Esophagus muscularis mucosa (tissue), 4 donors: ENCODE measurements at regions not wholly inside any gene's neighbourhood (a gene's known extent, or its start where the extent isn't known, plus 50 kb on each side); places are given as distances from the start of the nearest gene placed in this dataset.

Source experiments
- DNase-seq: peaks from one replicate; pipeline ENCODE4 v3.0.0-alpha.2; 2017; ENCODE audit errors: extremely low spot score
- H3K27ac ChIP-seq, 4 donors: fragments of 200-600 bp; sonication (generic); replicated peaks in 1 of 4; 1 replicate in 3 of 4; 2 replicates in 1 of 4; pipeline ENCODE4 v1.5.1; 2016 to 2019; ENCODE audit warnings: mild to moderate bottlenecking in 1 of 4
- H3K27me3 ChIP-seq, 4 donors: fragments of 200-600 bp; sonication (generic); one replicate each; pipeline versions ENCODE4 v1.5.1 to v1.6.0; 2016 to 2019
- H3K36me3 ChIP-seq, 4 donors: fragments of 200-600 bp; sonication (generic); one replicate each; pipeline ENCODE4 v1.5.1; 2016 to 2019
- H3K4me1 ChIP-seq, 4 donors: fragments of 200-600 bp; sonication (generic); one replicate each; pipeline ENCODE4 v1.5.1; 2016 to 2019
- H3K4me3 ChIP-seq, 4 donors: fragments of 200-600 bp; sonication (generic); 1 replicate in 2 of 4; 2 replicates in 2 of 4; pipeline ENCODE4 v1.5.1; 2016 to 2019; ENCODE audit warnings: mild to moderate bottlenecking in 4 of 4, moderate library complexity in 1 of 4
- H3K9me3 ChIP-seq, 4 donors: fragments of 200-600 bp; sonication (generic); 1 replicate in 3 of 4; 2 replicates in 1 of 4; pipeline ENCODE4 v1.5.1; 2016 to 2019
- EP300 ChIP-seq: sonication (generic); formaldehyde crosslinking; IDR thresholded peaks from one replicate; pipeline ENCODE4 v1.6.1; 2017; ENCODE audit warnings: antibody characterized with exemption
- POLR2A ChIP-seq: fragments of 450-650 bp; IDR thresholded peaks from one replicate; pipeline ENCODE4 v1.6.1; 2017; ENCODE audit warnings: antibody characterized with exemption, moderate library complexity, mild to moderate bottlenecking, low read depth
- POLR2AphosphoS5 ChIP-seq, 2 donors: sonication (generic); formaldehyde crosslinking; IDR thresholded peaks; one replicate each; pipeline ENCODE4 v1.6.1; 2017; ENCODE audit warnings: antibody characterized with exemption in 2 of 2
- WGBS: methylation state at CpG from one replicate; pipeline ENCODE4 v1.1.5; 2018; 5-methylcytosine and 5-hydroxymethylcytosine counted together
- intact Hi-C: fragments of 100-400 bp; cut with DNase I; formaldehyde crosslinking; loops from one replicate; pipeline ENCODE4 v1.15.1; 2023
- small RNA-seq, 3 donors: library from RNA; depleted of rRNA; stranded (forward); fragments of <200 nt; gene quantifications; one replicate each; pipeline ENCODE3, GENCODE V24; 2016
- TF ChIP-seq, protein P1 (sequence below), 3 experiments: fragments of 200-600 bp in 2 of 3; fragments of 450-650 bp in 1 of 3; sonication (generic) in 2 of 3; IDR thresholded peaks; one replicate each; pipeline ENCODE4 v1.5.1; 2017 to 2019; ENCODE audit warnings: antibody characterized with exemption in 3 of 3, mild to moderate bottlenecking in 2 of 3, moderate library complexity in 1 of 3

DNA sequence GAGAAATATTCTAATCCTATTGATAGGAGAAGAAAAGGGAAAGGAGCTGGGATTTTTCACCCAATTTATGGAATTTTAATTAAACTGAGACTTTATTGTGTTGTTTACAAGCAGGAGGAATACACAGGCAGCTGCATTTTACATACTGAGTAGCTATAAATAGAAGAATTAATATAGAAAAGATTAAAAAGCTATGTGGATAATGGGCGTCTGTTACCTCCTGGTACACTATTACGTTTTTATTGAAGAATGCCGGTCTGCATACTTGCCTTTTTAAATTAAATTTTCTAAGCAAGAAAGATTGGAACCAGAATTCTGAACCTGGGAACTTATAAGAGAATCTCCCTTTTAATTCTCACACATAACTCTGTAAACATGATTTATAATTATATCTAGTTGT, 52.1 kb upstream of the CACHD1 start:
- Histone ChIP-seq H3K4me1 (no peaks in the 10 kb centered on the region), H3K27me3 (no peaks in the 10 kb centered on the region), H3K9me3 (peaks cover 0 to 5% (median 0%) of the 10 kb centered on the region in 4 donors), H3K36me3 (no peaks in the 10 kb centered on the region), H3K27ac (no peak overlapping the region), H3K4me3 (no peak overlapping the region)
- DNase-seq, result no peak
- TF ChIP-seq EP300 (no peak), POLR2A (no peak), POLR2AphosphoS5 (IDR thresholded peaks at IDR 0.05) (no peak)
- TF ChIP-seq, protein P1, sequence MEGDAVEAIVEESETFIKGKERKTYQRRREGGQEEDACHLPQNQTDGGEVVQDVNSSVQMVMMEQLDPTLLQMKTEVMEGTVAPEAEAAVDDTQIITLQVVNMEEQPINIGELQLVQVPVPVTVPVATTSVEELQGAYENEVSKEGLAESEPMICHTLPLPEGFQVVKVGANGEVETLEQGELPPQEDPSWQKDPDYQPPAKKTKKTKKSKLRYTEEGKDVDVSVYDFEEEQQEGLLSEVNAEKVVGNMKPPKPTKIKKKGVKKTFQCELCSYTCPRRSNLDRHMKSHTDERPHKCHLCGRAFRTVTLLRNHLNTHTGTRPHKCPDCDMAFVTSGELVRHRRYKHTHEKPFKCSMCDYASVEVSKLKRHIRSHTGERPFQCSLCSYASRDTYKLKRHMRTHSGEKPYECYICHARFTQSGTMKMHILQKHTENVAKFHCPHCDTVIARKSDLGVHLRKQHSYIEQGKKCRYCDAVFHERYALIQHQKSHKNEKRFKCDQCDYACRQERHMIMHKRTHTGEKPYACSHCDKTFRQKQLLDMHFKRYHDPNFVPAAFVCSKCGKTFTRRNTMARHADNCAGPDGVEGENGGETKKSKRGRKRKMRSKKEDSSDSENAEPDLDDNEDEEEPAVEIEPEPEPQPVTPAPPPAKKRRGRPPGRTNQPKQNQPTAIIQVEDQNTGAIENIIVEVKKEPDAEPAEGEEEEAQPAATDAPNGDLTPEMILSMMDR (IDR thresholded peaks at IDR 0.05), result no peak
- WGBS, result 87% methylated on average over 3 of the region's 3 CpGs
- intact Hi-C loops, result no loop called here

Small RNA genes in the stretch of these regions (small RNA-seq; reads per million reads assigned to genes)
- gene RNU7-62P, result 0 reads per million in 3 donors
